ENCODE measurements at regions not wholly inside any gene's neighbourhood (a gene's known extent, or its start where the extent isn't known, plus 50 kb on each side); places are given as distances from the start of the nearest gene placed in this dataset.

DNA sequence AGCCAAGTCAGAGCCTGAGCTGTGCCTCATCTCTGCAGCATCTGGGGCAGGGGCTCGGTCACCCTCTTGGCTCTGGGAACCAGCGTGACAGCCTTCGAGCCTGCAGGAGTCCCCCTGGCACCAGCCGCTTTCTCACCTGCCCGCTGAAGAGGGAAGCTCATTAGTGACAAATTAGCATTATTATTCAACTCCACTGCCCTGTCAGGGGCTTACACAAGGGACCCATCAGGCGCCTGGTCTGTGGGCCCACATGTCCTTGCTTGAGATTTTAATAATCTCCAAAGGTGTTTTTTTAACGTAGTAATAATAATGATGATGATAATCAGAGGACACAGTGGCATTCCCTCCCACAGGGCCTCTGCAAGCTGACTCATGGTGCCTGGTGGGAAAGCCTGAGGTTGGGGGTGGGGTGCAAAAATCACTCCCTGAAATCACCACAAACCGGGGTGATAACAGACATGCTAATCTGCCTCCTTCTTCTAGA is 98.1 kb upstream of the IGSF21 start:
- TF ChIP-seq EZH2 (IDR thresholded peaks at IDR 0.05) (no peak), CTCF (IDR thresholded peaks at IDR 0.05 in 2 of 3, conservative IDR thresholded peaks at IDR 0.05 in 1 of 3; ENCODE audit: borderline replicate concordance in 1 of 3, insufficient read depth in 1 of 3, low read depth in 2 of 3, low read length in 2 of 3) (no peak), POLR2A (IDR thresholded peaks at IDR 0.05; ENCODE audit: borderline replicate concordance, extremely low read depth, insufficient read depth, insufficient read length) (no peak)
- TF ChIP-seq, protein P1, sequence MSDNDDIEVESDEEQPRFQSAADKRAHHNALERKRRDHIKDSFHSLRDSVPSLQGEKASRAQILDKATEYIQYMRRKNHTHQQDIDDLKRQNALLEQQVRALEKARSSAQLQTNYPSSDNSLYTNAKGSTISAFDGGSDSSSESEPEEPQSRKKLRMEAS (IDR thresholded peaks at IDR 0.05), result no peak

All from HCT116 (cell line).